GM12874 (cell line): ENCODE measurements at regions not wholly inside any gene's neighbourhood (a gene's known extent, or its start where the extent isn't known, plus 50 kb on each side); places are given as distances from the start of the nearest gene placed in this dataset.

Experiments used
- CTCF ChIP-seq: IDR thresholded peaks from 2 replicates; pipeline ENCODE4 v1.5.1; 2011; ENCODE audit warnings: low read depth, mild to moderate bottlenecking, control low read depth, low read length, moderate library complexity; ENCODE audit not compliant: insufficient read depth

- no peak for TF ChIP-seq CTCF
These were observed 118.9 kb upstream of the TBL1X start for GRCh38 chrX:9345957-9346356.

DNA sequence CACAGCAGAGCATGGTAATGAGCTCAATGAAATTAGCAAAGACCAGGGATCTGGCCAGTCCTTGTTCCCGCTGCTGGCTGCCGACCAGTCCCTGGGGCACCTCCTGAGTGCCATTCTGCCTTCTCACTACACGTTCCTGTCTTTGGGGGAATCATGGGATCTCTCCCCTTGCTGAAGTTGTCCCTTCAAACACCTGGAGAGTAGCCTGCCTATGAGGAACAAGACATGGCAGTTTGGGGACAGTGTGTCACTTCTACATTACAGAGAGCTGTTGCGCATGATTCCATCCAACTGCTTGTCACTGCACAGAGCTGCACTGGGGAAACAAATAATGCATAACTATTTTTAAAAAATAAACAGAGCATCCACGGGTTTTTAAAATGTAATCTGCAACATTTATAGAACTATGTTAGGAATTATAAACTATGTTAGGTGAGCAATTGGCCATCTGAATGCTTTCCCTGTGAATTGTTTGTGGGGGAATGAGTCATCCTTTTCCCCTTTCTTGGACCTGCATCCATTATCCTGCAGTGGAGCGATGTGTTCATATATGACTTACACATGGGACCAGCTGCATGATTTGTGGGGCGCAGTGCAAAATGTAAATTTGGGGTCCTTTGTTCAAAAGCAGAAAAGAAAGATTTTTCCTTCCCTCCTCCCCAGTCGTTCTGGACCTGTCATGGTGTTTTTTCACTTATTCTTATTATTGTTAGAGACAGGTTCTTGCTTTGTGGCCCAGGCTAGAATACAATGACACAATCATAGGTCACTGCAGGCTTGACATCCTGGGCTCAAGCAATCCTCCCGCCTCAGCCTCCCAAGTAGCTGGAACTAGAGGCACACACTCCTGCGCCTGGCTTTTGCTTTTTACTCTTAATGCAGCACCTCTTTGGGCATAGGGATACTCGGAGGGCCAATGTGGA, 115.0 kb upstream of the TBL1X start:
- no peak for TF ChIP-seq CTCF

DNA sequence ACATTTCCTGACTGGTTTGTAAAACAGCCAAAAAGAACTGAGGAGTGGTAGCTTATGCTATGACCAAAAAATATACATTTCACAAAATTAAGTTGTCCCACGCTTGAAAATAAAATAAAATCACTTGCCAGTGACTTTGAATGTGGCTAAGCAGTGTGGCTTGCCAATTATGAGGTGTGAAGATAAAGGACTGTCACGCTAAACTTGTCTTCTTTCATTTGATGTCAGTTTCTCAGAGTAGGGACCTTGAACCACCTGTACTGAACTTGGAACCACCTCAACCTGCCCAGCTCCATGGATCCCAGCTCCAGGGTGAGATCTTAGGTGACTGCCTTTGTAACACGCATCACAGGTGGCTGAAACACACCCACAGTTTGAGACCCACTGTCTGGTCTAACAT, 113.7 kb upstream of the TBL1X start:
- no peak for TF ChIP-seq CTCF

DNA sequence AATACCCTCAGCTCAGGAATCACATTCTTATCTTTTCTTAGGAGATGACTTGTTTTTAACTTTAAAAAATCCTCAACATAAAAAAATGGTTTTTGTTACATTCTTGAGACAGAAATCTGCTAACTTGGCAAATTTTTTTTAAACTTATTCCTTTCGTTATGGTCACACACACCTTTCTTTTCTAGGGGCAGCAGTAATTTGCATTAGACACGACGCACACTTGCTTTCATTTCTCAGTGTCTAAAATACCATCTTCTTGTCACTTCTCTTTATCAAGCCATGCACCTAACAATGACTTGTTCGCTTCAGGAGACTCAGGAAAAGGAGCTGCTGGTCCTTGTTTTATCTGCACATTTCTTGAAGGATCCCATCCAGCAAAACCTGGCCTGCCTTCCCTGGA, 112.6 kb upstream of the TBL1X start:
- TF ChIP-seq CTCF: no peak

- TF ChIP-seq CTCF: no peak
These were observed 112.0 kb upstream of the TBL1X start for GRCh38 chrX:9352694-9353411.

DNA sequence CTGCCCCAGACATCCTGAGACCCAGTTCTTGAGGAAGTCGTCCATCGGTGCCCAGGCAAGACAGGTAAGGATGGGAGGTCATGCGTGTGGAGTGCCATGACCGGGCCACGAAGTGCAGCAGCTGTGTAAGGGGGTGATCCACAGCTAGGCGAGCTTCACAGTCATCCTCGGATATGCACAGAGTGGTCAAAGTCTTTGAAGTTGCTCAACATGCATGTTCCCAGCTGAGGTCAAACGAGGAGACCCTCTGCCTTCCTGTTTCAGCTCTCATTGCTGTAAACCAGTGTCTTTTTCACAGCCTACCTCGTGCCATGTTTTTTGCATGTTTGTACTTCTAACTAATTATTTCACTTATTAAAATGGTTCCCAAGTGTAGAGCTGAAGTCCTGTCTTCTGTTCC, 109.9 kb upstream of the TBL1X start:
- TF ChIP-seq CTCF: no peak

GRCh38 chrX:9355739-9356138, 109.1 kb upstream of the TBL1X start:
- no peak for TF ChIP-seq CTCF
